HEK293 (cell line): ENCODE measurements at regions not wholly inside any gene's neighbourhood (a gene's known extent, or its start where the extent isn't known, plus 50 kb on each side); places are given as distances from the start of the nearest gene placed in this dataset.

ENCODE experiments used
- CTCF ChIA-PET: fragments of 350-600 bp; formaldehyde crosslinking; extraction: SDS; loops from one replicate; lab custom pipeline; 2021; ENCODE audit warnings: antibody characterized with exemption; lab: Yijun Ruan, JAX
- POLR2A ChIA-PET: fragments of 300-600 bp; formaldehyde crosslinking; extraction: SDS; loops from one replicate; lab custom pipeline; 2020; ENCODE audit warnings: antibody characterized with exemption, inconsistent platforms; lab: Yijun Ruan, JAX
- H3K27ac ChIP-seq: fragments of 200-500 bp; sonication (Bioruptor generic); 2 replicates; pipeline ENCODE4 v1.5.1; 2014; ENCODE audit warnings: low read depth, low read length, control low read depth, inconsistent platforms; ENCODE audit errors: extremely low read depth
- H3K36me3 ChIP-seq, 2 experiments: fragments of 200-500 bp in 1 of 2; sonication (Bioruptor generic) in 1 of 2; 1 replicate in 1 of 2; 2 replicates in 1 of 2; pipeline ENCODE4 v1.5.1; 2014 to 2017; ENCODE audit warnings: inconsistent platforms in 2 of 2, low read length in 2 of 2; ENCODE audit not compliant: control insufficient read depth in 2 of 2, insufficient read depth in 1 of 2
- H3K4me1 ChIP-seq: fragments of 200-500 bp; sonication (Bioruptor generic); 2 replicates; pipeline ENCODE4 v1.5.1; 2014; ENCODE audit warnings: mild to moderate bottlenecking, low read length, inconsistent platforms; ENCODE audit not compliant: control insufficient read depth, insufficient read depth
- H3K4me3 ChIP-seq: 2 replicates; pipeline ENCODE4 v1.5.1; 2011; ENCODE audit warnings: low read depth, mild to moderate bottlenecking, control low read depth, low read length, moderate library complexity
- H3K9me3 ChIP-seq: fragments of 200-500 bp; sonication (Bioruptor generic); 2 replicates; pipeline ENCODE4 v1.5.1; 2014; ENCODE audit warnings: low read depth, low read length, inconsistent platforms; ENCODE audit not compliant: control insufficient read depth, insufficient read depth
- BCL11B ChIP-seq: fragments of 450-650 bp; formaldehyde crosslinking; IDR thresholded peaks from 2 replicates; pipeline ENCODE4 v1.5.1; 2016; ENCODE audit warnings: low read depth, missing biosample characterization, missing genetic modification characterization
- YY1 ChIP-seq: fragments of 450-650 bp; formaldehyde crosslinking; IDR thresholded peaks from 2 replicates; pipeline ENCODE4 v1.5.1; 2018; ENCODE audit warnings: missing biosample characterization, missing genetic modification characterization
- ZFHX2 ChIP-seq: fragments of 450-650 bp; formaldehyde crosslinking; conservative IDR thresholded peaks from 2 replicates; pipeline ENCODE4 v1.5.1; 2016; ENCODE audit warnings: missing biosample characterization, missing genetic modification characterization
- ZFP37 ChIP-seq: fragments of 450-650 bp; formaldehyde crosslinking; IDR thresholded peaks from 2 replicates; pipeline ENCODE4 v1.5.1; 2016; ENCODE audit warnings: missing biosample characterization, missing genetic modification characterization
- ZIC2 ChIP-seq: fragments of 450-650 bp; formaldehyde crosslinking; IDR thresholded peaks from 2 replicates; pipeline ENCODE4 v1.5.1; 2016; ENCODE audit warnings: missing biosample characterization, missing genetic modification characterization
- ZNF10 ChIP-seq: fragments of 450-650 bp; formaldehyde crosslinking; IDR thresholded peaks from 2 replicates; pipeline ENCODE4 v1.5.1; 2017; ENCODE audit warnings: missing biosample characterization, missing genetic modification characterization
- ZNF138 ChIP-seq: fragments of 450-650 bp; formaldehyde crosslinking; IDR thresholded peaks from 2 replicates; pipeline ENCODE4 v1.5.1; 2016; ENCODE audit warnings: missing biosample characterization, missing genetic modification characterization, borderline replicate concordance
- ZNF155 ChIP-seq: fragments of 450-650 bp; formaldehyde crosslinking; IDR thresholded peaks from 2 replicates; pipeline ENCODE4 v1.5.1; 2016; ENCODE audit warnings: missing biosample characterization, missing genetic modification characterization
- ZNF324 ChIP-seq: fragments of 450-650 bp; formaldehyde crosslinking; IDR thresholded peaks from 2 replicates; pipeline ENCODE4 v1.5.1; 2016; ENCODE audit warnings: missing biosample characterization, missing genetic modification characterization
- ZNF350 ChIP-seq: fragments of 450-650 bp; formaldehyde crosslinking; IDR thresholded peaks from 2 replicates; pipeline ENCODE4 v1.5.0; 2017; ENCODE audit warnings: missing biosample characterization, mild to moderate bottlenecking, missing genetic modification characterization
- ZNF354C ChIP-seq: fragments of 450-650 bp; formaldehyde crosslinking; IDR thresholded peaks from 2 replicates; pipeline ENCODE4 v1.5.1; 2016; ENCODE audit warnings: missing biosample characterization, missing genetic modification characterization, low read depth, borderline replicate concordance
- ZNF473 ChIP-seq: fragments of 450-650 bp; formaldehyde crosslinking; IDR thresholded peaks from 2 replicates; pipeline ENCODE4 v1.5.1; 2017; ENCODE audit warnings: missing biosample characterization, missing genetic modification characterization
- ZNF548 ChIP-seq: fragments of 450-650 bp; formaldehyde crosslinking; IDR thresholded peaks from 2 replicates; pipeline ENCODE4 v1.5.1; 2016; ENCODE audit warnings: missing biosample characterization, missing genetic modification characterization
- ZSCAN16 ChIP-seq: fragments of 450-650 bp; formaldehyde crosslinking; IDR thresholded peaks from 2 replicates; pipeline ENCODE4 v1.5.1; 2016; ENCODE audit warnings: missing biosample characterization, missing genetic modification characterization
- TF ChIP-seq, protein P1 (sequence below): fragments of 450-650 bp; formaldehyde crosslinking; IDR thresholded peaks from 2 replicates; pipeline ENCODE4 v1.5.1; 2016; ENCODE audit warnings: missing biosample characterization, missing genetic modification characterization
- TF ChIP-seq, protein P2 (sequence below): fragments of 450-650 bp; formaldehyde crosslinking; IDR thresholded peaks from 2 replicates; pipeline ENCODE4 v1.5.1; 2016; ENCODE audit warnings: missing biosample characterization, missing genetic modification characterization
- TF ChIP-seq, protein P3 (sequence below): fragments of 450-650 bp; formaldehyde crosslinking; IDR thresholded peaks from 2 replicates; pipeline ENCODE4 v1.5.1; 2017; ENCODE audit warnings: missing biosample characterization, missing genetic modification characterization
- TF ChIP-seq, protein P4 (sequence below): fragments of 450-650 bp; formaldehyde crosslinking; IDR thresholded peaks from 2 replicates; pipeline ENCODE4 v1.5.1; 2016; ENCODE audit warnings: missing biosample characterization, missing genetic modification characterization
- TF ChIP-seq, protein P5 (sequence below): fragments of 450-650 bp; formaldehyde crosslinking; IDR thresholded peaks from 2 replicates; pipeline ENCODE4 v1.5.0; 2017; ENCODE audit warnings: missing biosample characterization, missing genetic modification characterization, borderline replicate concordance
- TF ChIP-seq, protein P6 (sequence below): fragments of 450-650 bp; formaldehyde crosslinking; IDR thresholded peaks from 2 replicates; pipeline ENCODE4; 2016; ENCODE audit warnings: missing biosample characterization, missing genetic modification characterization

DNA sequence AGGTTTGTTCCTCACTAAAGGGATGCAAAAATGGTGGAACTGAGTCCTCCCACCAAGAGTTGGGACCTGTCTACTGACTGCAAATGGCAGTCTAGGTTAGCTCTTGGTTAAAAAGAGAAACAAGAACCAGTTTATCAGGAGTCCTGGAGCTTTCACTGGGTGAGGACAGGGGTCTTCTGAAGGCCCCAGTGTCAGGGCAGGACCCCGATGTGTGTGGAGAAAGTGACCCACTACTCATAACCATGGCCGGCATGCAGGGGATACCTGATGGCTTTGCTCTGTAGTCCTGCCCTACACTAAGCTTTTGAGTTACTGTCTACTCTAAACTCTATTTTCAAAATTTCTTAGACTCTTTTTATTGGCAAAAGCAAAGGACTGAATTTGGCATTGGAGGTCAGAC, 220.5 kb downstream of the ANKRD60 start (continued):
- TF ChIP-seq, protein P1, sequence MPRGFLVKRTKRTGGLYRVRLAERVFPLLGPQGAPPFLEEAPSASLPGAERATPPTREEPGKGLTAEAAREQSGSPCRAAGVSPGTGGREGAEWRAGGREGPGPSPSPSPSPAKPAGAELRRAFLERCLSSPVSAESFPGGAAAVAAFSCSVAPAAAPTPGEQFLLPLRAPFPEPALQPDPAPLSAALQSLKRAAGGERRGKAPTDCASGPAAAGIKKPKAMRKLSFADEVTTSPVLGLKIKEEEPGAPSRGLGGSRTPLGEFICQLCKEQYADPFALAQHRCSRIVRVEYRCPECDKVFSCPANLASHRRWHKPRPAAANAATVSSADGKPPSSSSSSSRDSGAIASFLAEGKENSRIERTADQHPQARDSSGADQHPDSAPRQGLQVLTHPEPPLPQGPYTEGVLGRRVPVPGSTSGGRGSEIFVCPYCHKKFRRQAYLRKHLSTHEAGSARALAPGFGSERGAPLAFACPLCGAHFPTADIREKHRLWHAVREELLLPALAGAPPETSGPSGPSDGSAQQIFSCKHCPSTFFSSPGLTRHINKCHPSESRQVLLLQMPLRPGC (tag by site-specific recombination) = no peak
- TF ChIP-seq ZSCAN16 (tag by site-specific recombination) (no peak), ZNF138 (tag by site-specific recombination) (no peak), ZNF354C (tag by site-specific recombination) (no peak), ZNF548 (tag by site-specific recombination) (no peak)

DNA sequence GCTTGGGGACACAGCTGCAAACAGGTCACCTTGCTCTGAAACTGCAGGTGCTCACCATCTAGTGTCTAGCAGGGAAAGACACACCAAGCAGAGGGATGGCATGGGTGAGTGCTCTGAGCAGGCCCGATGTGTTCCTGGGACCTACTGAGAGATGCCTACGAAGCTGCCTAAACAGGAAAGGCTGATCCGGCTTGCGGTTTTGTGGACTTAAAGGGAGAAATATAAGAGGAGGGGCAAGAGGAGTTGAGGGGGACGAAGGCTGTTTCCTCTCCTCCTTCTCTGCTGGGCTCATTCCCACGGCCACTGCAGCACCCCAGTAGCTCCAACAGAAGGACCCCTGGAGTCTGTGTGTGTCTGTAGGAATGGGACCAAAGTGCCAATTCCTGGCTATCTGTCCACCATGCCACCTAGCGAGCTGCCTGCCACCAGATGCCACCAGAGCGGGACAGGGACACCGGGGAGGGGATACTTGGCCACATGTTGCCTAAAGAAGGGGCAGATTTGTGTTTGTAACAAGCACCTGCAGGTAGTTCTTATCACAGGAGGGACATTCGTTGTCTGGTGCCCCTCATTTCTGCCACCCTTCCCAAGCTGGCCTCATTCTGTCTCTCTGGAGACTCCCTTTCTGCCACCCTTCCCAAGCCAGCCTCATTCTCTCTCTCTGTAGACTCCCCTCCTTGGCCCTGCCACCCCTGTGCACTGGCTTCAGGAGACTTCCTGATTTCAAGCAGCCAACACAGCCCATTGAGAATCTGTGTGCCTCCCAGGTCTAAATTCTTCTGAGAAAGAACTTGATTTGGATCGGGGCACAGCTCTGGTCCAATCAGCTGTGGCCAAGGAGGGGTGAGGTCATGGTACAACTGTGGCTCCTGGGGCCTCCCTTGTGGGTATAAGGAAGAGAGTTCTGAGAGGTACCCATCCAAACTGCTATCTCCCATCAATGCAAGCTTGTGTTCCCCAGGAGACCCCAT, 221.8 kb downstream of the ANKRD60 start:
- CTCF ChIA-PET = no interaction called here
- no peak overlapping the region for H3K27ac ChIP-seq
- no peaks in the 10 kb centered on the region for H3K9me3 ChIP-seq
- no peaks in the 10 kb centered on the region for H3K36me3 ChIP-seq
- POLR2A ChIA-PET = no interaction called here
- TF ChIP-seq ZNF350 (tag by site-specific recombination) = no peak
- TF ChIP-seq ZNF155 (tag by site-specific recombination) = no peak
- TF ChIP-seq, protein P2, sequence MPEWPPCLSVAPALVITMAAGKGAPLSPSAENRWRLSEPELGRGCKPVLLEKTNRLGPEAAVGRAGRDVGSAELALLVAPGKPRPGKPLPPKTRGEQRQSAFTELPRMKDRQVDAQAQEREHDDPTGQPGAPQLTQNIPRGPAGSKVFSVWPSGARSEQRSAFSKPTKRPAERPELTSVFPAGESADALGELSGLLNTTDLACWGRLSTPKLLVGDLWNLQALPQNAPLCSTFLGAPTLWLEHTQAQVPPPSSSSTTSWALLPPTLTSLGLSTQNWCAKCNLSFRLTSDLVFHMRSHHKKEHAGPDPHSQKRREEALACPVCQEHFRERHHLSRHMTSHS = no peak
- no peaks in the 10 kb centered on the region for H3K4me1 ChIP-seq
- no peak overlapping the region for H3K4me3 ChIP-seq

DNA sequence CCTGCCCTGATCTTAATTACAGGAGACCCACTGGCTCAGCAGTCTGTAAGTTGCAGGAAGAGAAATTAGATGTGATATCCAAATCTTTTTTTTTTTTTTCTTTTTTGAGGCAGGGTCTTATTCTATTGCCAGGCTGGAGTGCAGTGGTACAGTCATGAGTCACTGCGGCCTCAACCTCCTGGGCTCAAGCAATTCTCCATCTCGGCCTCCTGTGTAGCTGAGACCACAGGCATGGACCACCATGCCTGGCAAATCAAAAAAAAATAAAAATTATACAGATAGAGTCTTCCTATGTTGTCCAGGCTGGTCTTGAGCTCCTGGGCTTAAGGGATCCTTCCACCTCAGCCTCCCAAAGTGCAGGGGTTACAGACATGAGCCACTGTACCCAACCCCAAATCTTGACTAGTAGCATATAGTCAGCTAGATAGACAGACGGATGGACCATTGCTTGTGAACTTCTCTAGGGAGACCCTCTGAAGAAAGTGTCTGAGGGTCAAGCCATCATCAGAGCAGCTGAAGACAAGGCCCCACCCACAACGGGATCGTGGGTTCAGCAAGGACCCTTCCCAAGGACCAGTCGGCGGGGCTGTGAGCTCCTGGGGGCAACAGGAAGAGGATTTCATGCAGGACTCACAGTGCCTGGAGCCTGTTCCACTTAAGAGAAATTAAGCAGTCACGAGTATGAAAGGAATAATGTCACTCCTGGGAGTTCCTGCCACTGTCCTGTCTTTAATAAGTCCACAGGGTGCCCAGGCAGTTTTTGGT, 222.7 kb downstream of the ANKRD60 start:
- CTCF ChIA-PET = interaction anchor here (0.6 to 0.9 kb wide), 2 partner anchors 59 to 82 kb away, joined by 3 to 4 read pairs; no protein-coding TSS in a partner anchor
- POLR2A ChIA-PET = no interaction called here
- no peak overlapping the region for H3K4me3 ChIP-seq
- no peaks in the 10 kb centered on the region for H3K4me1 ChIP-seq
- H3K36me3 ChIP-seq = no peaks in the 10 kb centered on the region
- H3K9me3 ChIP-seq = no peaks in the 10 kb centered on the region
- H3K27ac ChIP-seq = no peak overlapping the region
- TF ChIP-seq, protein P3, sequence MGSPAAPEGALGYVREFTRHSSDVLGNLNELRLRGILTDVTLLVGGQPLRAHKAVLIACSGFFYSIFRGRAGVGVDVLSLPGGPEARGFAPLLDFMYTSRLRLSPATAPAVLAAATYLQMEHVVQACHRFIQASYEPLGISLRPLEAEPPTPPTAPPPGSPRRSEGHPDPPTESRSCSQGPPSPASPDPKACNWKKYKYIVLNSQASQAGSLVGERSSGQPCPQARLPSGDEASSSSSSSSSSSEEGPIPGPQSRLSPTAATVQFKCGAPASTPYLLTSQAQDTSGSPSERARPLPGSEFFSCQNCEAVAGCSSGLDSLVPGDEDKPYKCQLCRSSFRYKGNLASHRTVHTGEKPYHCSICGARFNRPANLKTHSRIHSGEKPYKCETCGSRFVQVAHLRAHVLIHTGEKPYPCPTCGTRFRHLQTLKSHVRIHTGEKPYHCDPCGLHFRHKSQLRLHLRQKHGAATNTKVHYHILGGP (tag by site-specific recombination) = no peak
- no peak for TF ChIP-seq ZNF10 (tag by site-specific recombination)
- no peak for TF ChIP-seq BCL11B
- TF ChIP-seq ZNF473 (tag by site-specific recombination) = no peak
- TF ChIP-seq, protein P4, sequence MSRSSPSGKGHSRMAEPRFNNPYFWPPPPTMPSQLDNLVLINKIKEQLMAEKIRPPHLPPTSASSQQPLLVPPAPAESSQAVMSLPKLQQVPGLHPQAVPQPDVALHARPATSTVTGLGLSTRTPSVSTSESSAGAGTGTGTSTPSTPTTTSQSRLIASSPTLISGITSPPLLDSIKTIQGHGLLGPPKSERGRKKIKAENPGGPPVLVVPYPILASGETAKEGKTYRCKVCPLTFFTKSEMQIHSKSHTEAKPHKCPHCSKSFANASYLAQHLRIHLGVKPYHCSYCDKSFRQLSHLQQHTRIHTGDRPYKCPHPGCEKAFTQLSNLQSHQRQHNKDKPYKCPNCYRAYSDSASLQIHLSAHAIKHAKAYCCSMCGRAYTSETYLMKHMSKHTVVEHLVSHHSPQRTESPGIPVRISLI (tag by site-specific recombination) = no peak
- TF ChIP-seq ZFHX2 (tag by site-specific recombination) = no peak
- no peak for TF ChIP-seq YY1 (tag by site-specific recombination)
- no peak for TF ChIP-seq ZNF324 (tag by site-specific recombination)
- TF ChIP-seq, protein P5, sequence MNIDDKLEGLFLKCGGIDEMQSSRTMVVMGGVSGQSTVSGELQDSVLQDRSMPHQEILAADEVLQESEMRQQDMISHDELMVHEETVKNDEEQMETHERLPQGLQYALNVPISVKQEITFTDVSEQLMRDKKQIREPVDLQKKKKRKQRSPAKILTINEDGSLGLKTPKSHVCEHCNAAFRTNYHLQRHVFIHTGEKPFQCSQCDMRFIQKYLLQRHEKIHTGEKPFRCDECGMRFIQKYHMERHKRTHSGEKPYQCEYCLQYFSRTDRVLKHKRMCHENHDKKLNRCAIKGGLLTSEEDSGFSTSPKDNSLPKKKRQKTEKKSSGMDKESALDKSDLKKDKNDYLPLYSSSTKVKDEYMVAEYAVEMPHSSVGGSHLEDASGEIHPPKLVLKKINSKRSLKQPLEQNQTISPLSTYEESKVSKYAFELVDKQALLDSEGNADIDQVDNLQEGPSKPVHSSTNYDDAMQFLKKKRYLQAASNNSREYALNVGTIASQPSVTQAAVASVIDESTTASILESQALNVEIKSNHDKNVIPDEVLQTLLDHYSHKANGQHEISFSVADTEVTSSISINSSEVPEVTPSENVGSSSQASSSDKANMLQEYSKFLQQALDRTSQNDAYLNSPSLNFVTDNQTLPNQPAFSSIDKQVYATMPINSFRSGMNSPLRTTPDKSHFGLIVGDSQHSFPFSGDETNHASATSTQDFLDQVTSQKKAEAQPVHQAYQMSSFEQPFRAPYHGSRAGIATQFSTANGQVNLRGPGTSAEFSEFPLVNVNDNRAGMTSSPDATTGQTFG (tag by site-specific recombination) = no peak
- TF ChIP-seq, protein P1 (tag by site-specific recombination) = no peak
- TF ChIP-seq, protein P6, sequence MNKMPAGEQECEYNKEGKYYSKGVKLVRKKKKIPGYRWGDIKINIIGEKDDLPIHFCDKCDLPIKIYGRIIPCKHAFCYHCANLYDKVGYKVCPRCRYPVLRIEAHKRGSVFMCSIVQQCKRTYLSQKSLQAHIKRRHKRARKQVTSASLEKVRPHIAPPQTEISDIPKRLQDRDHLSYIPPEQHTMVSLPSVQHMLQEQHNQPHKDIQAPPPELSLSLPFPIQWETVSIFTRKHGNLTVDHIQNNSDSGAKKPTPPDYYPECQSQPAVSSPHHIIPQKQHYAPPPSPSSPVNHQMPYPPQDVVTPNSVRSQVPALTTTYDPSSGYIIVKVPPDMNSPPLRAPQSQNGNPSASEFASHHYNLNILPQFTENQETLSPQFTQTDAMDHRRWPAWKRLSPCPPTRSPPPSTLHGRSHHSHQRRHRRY = no peak
- no peak for TF ChIP-seq ZFP37 (tag by site-specific recombination)
- TF ChIP-seq ZIC2 (tag by site-specific recombination) = no peak
